ENCODE measurements at regions not wholly inside any gene's neighbourhood (a gene's known extent, or its start where the extent isn't known, plus 50 kb on each side); places are given as distances from the start of the nearest gene placed in this dataset.

DNA sequence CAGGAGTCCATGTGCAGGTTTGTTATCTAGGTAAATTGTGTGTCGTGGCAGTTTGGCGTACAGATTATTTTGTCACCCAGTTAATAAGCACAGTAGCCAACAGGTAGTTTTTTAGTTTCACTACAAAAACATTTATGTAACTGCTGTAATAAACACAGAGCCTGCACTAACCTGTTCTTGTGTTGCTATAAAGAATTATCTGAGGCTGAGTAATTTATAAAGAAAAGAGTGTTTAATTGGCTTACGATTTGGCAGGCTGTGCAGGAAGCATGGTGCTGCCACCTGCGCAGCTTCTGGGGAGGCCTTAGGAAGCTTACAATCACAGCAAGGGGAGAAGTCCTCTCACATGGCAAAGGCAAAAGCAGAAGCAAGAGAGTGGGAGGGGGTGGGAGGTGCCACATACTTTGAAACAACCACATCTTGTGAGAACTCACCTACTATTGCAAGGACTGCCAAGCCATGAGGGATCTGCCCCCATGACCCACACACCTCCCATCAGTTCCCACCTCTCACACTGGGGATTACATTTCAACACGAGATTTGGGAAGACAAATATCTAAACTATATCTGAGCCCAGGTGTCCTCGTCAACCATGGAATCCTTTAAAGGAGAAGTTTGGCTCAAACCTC is 266.4 kb upstream of the GRIP1 start:
- Mint-ChIP-seq H3K4me3 (no peak overlapping the region), H3K27me3 (ENCODE audit: low read depth) (no peaks in the 10 kb centered on the region), H3K9me3 (no peaks in the 10 kb centered on the region), H3K4me1 (peaks cover 26 to 27% of the 10 kb centered on the region in 2 experiments), H3K27ac (peak overlapping the region in 1 of 3 experiments; percentile 12; a peak in 2 of 7 replicates), H3K36me3 (ENCODE audit: insufficient read depth in 1 of 3, low read depth in 3 of 3) (no peaks in the 10 kb centered on the region)
- no peak overlapping the region for H3K23ac ChIP-seq (ENCODE audit: insufficient read length, low read depth, low read length)
- H3K79me1 ChIP-seq (ENCODE audit: insufficient read depth, low read depth, low read length, poor library complexity, severe bottlenecking) = no peaks in the 10 kb centered on the region
- H4K91ac ChIP-seq (ENCODE audit: insufficient read length, low read depth, low read length) = no peak overlapping the region
- H2BK120ac ChIP-seq (ENCODE audit: low read depth, low read length, poor library complexity, severe bottlenecking) = no peak overlapping the region
- no peak overlapping the region for H2AFZ ChIP-seq (ENCODE audit: low read length)
- no peak overlapping the region for H4K5ac ChIP-seq (ENCODE audit: insufficient read length, low read depth, low read length)
- no peak overlapping the region for H3K56ac ChIP-seq (ENCODE audit: insufficient read length, low read depth, low read length)
- no peak overlapping the region for H3K27ac ChIP-seq (ENCODE audit: insufficient read length, low read depth, low read length)
- no peak overlapping the region for H3K14ac ChIP-seq (ENCODE audit: insufficient read depth, low read length)
- DNase-seq = no peak
- no peak overlapping the region for H3K4ac ChIP-seq (ENCODE audit: low read depth, low read length)
- no peak overlapping the region for H2BK15ac ChIP-seq (ENCODE audit: low read depth, low read length)
- H3K9ac ChIP-seq (ENCODE audit: extremely low read depth, insufficient read length, low read length) = no peak overlapping the region
- no peak overlapping the region for H2BK5ac ChIP-seq (ENCODE audit: insufficient read length, low read length)
- no peak overlapping the region for H4K8ac ChIP-seq (replicated peaks; ENCODE audit: insufficient read length, low read depth, low read length)
- no peaks in the 10 kb centered on the region for H3K23me2 ChIP-seq (ENCODE audit: insufficient read length, low read depth, low read length, poor library complexity, severe bottlenecking)
- H3K79me2 ChIP-seq (ENCODE audit: insufficient read depth, low read length) = no peaks in the 10 kb centered on the region
- H2BK20ac ChIP-seq (ENCODE audit: low read depth, low read length, poor library complexity, severe bottlenecking) = no peak overlapping the region
- TF ChIP-seq, protein P1, sequence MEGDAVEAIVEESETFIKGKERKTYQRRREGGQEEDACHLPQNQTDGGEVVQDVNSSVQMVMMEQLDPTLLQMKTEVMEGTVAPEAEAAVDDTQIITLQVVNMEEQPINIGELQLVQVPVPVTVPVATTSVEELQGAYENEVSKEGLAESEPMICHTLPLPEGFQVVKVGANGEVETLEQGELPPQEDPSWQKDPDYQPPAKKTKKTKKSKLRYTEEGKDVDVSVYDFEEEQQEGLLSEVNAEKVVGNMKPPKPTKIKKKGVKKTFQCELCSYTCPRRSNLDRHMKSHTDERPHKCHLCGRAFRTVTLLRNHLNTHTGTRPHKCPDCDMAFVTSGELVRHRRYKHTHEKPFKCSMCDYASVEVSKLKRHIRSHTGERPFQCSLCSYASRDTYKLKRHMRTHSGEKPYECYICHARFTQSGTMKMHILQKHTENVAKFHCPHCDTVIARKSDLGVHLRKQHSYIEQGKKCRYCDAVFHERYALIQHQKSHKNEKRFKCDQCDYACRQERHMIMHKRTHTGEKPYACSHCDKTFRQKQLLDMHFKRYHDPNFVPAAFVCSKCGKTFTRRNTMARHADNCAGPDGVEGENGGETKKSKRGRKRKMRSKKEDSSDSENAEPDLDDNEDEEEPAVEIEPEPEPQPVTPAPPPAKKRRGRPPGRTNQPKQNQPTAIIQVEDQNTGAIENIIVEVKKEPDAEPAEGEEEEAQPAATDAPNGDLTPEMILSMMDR (conservative IDR thresholded peaks at IDR 0.05) = no peak
- WGBS (ENCODE audit: extremely low coverage, insufficient read length, low lambda C conversion rate) = no CpG with 5 or more reads among the region's 6 CpGs
- no peak overlapping the region for H2AK5ac ChIP-seq (ENCODE audit: insufficient read length, low read length)
- no peaks in the 10 kb centered on the region; the same call in 1 of the 2 replicates for H3K4me1 ChIP-seq (ENCODE audit: insufficient read depth, low read length)
- no peaks in the 10 kb centered on the region for H3K9me3 ChIP-seq (ENCODE audit: control insufficient read depth, low read depth, low read length)
- H4K20me1 ChIP-seq (ENCODE audit: control insufficient read depth, insufficient read depth, insufficient read length) = no peaks in the 10 kb centered on the region
- H3T11ph ChIP-seq (ENCODE audit: low read length) = no peak overlapping the region
- H3K18ac ChIP-seq (ENCODE audit: insufficient read length, low read depth, low read length) = no peak overlapping the region
- H3K27me3 ChIP-seq (ENCODE audit: insufficient read depth, low read length) = no peaks in the 10 kb centered on the region
- H2BK12ac ChIP-seq (ENCODE audit: insufficient read length, low read depth, low read length) = no peak overlapping the region
- H3K4me2 ChIP-seq (ENCODE audit: insufficient read depth, insufficient read length, low read length) = no peak overlapping the region
